Mesenchymal stem cell (in vitro differentiated cells and primary cell): ENCODE measurements at regions not wholly inside any gene's neighbourhood (a gene's known extent, or its start where the extent isn't known, plus 50 kb on each side); places are given as distances from the start of the nearest gene placed in this dataset.

Experiments
- DNase-seq: peaks from one replicate; pipeline ENCODE4 v3.0.0-alpha.2; 2013
- H2AFZ ChIP-seq: one replicate; pipeline ENCODE4 v1.6.1; 2013; ENCODE audit warnings: low read depth, mild to moderate bottlenecking, control low read depth, inconsistent platforms, low read length, moderate library complexity
- H2AK5ac ChIP-seq: 2 replicates; pipeline ENCODE4 v1.6.1; 2013; ENCODE audit warnings: low read length, moderate library complexity, mild to moderate bottlenecking, inconsistent platforms; ENCODE audit not compliant: severe bottlenecking
- H2BK120ac ChIP-seq: one replicate; pipeline ENCODE4 v1.6.1; 2013; ENCODE audit warnings: low read depth, mild to moderate bottlenecking, inconsistent platforms, low read length, moderate library complexity
- H2BK12ac ChIP-seq, 2 experiments: one replicate each; pipeline ENCODE4 v1.6.1; 2013; ENCODE audit warnings: inconsistent platforms in 2 of 2, low read length in 2 of 2, mild to moderate bottlenecking in 2 of 2, moderate library complexity in 2 of 2, control low read depth in 1 of 2
- H2BK15ac ChIP-seq: one replicate; pipeline ENCODE4 v1.6.1; 2013; ENCODE audit warnings: mild to moderate bottlenecking, low read depth, inconsistent platforms; ENCODE audit not compliant: poor library complexity, severe bottlenecking
- H2BK5ac ChIP-seq: 2 replicates; pipeline ENCODE4 v1.6.1; 2013; ENCODE audit warnings: low read depth, mild to moderate bottlenecking, low read length, control low read depth, inconsistent platforms; ENCODE audit not compliant: poor library complexity, severe bottlenecking
- H3K14ac ChIP-seq, 2 experiments: one replicate each; pipeline ENCODE4 v1.6.1; 2013; ENCODE audit warnings: inconsistent platforms in 2 of 2, low read length in 2 of 2, control low read depth in 1 of 2, mild to moderate bottlenecking in 1 of 2, moderate library complexity in 1 of 2
- H3K18ac ChIP-seq, 2 experiments: one replicate each; pipeline ENCODE4 v1.6.1; 2013; ENCODE audit warnings: inconsistent platforms in 2 of 2, low read length in 2 of 2, control low read depth in 1 of 2, low read depth in 1 of 2, mild to moderate bottlenecking in 1 of 2
- H3K23ac ChIP-seq, 2 experiments: one replicate each; pipeline ENCODE4 v1.6.1; 2013; ENCODE audit warnings: inconsistent platforms in 2 of 2, low read length in 2 of 2, mild to moderate bottlenecking in 2 of 2, moderate library complexity in 2 of 2, control low read depth in 1 of 2
- H3K27ac ChIP-seq: 2 replicates; pipeline ENCODE4 v1.5.1; 2013; ENCODE audit warnings: mild to moderate bottlenecking, moderate library complexity, low read length, control low read depth, inconsistent platforms; ENCODE audit not compliant: poor library complexity, severe bottlenecking
- H3K27me3 ChIP-seq, 2 experiments: 2 replicates each; pipeline versions ENCODE4 v1.6.1 to v1.7.0; 2013; ENCODE audit warnings: low read length in 2 of 2, mild to moderate bottlenecking in 2 of 2, moderate library complexity in 2 of 2, control low read depth in 1 of 2, inconsistent platforms in 1 of 2; ENCODE audit not compliant: control insufficient read depth in 1 of 2, insufficient read depth in 1 of 2
- H3K36me3 ChIP-seq, 2 experiments: 2 replicates each; pipeline versions ENCODE4 v1.6.1 to v1.7.0; 2013; ENCODE audit warnings: low read length in 2 of 2, control low read depth in 1 of 2, inconsistent platforms in 1 of 2, low read depth in 1 of 2, mild to moderate bottlenecking in 1 of 2; ENCODE audit not compliant: insufficient read depth in 2 of 2, control insufficient read depth in 1 of 2
- H3K4ac ChIP-seq, 2 experiments: one replicate each; pipeline ENCODE4 v1.6.1; 2013; ENCODE audit warnings: inconsistent platforms in 2 of 2, low read length in 2 of 2, mild to moderate bottlenecking in 2 of 2, moderate library complexity in 2 of 2, control low read depth in 1 of 2, low read depth in 1 of 2
- H3K4me1 ChIP-seq: 2 replicates; pipeline ENCODE4 v1.6.1; 2013; ENCODE audit warnings: low read depth, low read length, control low read depth; ENCODE audit not compliant: control insufficient read depth, insufficient read depth
- H3K4me2 ChIP-seq: 2 replicates; pipeline ENCODE4 v1.6.1; 2013; ENCODE audit warnings: low read length, mild to moderate bottlenecking, inconsistent platforms; ENCODE audit not compliant: poor library complexity, severe bottlenecking
- H3K4me3 ChIP-seq, 2 experiments: 2 replicates each; pipeline versions ENCODE4 v1.5.1 to v1.7.0; 2013; ENCODE audit warnings: low read length in 2 of 2, mild to moderate bottlenecking in 2 of 2, control low read depth in 1 of 2, low read depth in 1 of 2; ENCODE audit not compliant: insufficient read depth in 1 of 2
- H3K79me1 ChIP-seq: replicated peaks from 2 replicates; pipeline ENCODE4 v1.6.1; 2013; ENCODE audit warnings: mild to moderate bottlenecking, control low read depth, low read length, inconsistent platforms; ENCODE audit not compliant: poor library complexity, severe bottlenecking
- H3K9ac ChIP-seq: 2 replicates; pipeline ENCODE4 v1.7.0; 2013; ENCODE audit warnings: mild to moderate bottlenecking, low read length, moderate library complexity
- H3K9me3 ChIP-seq: 2 replicates; pipeline ENCODE4 v1.7.0; 2013; ENCODE audit warnings: mild to moderate bottlenecking, low read length; ENCODE audit not compliant: control insufficient read depth
- H4K8ac ChIP-seq: one replicate; pipeline ENCODE4 v1.6.1; 2013; ENCODE audit warnings: inconsistent platforms, mild to moderate bottlenecking, low read length, moderate library complexity
- H4K91ac ChIP-seq: one replicate; pipeline ENCODE4 v1.6.1; 2013; ENCODE audit warnings: mild to moderate bottlenecking, low read length, inconsistent platforms
- WGBS: methylation state at CpG from one replicate; pipeline ENCODE4 v1.1.7; 2013; ENCODE audit warnings: mixed read lengths; 5-methylcytosine and 5-hydroxymethylcytosine counted together

DNA sequence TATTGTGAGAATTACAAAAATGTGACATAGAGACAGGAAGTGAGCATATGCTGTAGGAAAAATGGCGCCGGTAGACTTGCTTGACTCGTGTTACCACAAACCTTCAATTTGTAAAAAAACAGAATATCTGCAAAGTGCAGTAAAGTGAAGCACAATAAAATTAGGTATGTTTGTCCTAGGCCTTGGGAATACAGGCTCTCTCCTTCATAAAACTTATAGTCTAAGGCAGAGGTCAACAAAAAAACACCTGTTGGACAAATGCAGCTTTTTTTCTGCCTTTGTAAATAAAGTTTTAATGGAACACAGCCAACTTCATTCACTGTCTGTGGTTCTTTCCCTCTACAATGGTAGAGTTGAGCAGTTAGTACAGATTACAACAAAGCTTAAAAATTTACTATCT lies 216.8 kb upstream of the SATB1 start:
- no peak overlapping the region for H2BK15ac ChIP-seq
- H3K9ac ChIP-seq: no peak overlapping the region
- H3K27ac ChIP-seq: no peak overlapping the region
- no peak overlapping the region for H3K4me2 ChIP-seq
- no CpG with 5 or more reads among the region's 3 CpGs for WGBS
- no peak overlapping the region for H3K4ac ChIP-seq
- no peaks in the 10 kb centered on the region for H3K27me3 ChIP-seq
- H3K36me3 ChIP-seq: no peaks in the 10 kb centered on the region
- no peak overlapping the region for H4K8ac ChIP-seq
- no peak for DNase-seq
- no peak overlapping the region for H2BK12ac ChIP-seq
- H3K14ac ChIP-seq: no peak overlapping the region
- no peak overlapping the region for H2AK5ac ChIP-seq
- no peak overlapping the region for H2BK120ac ChIP-seq
- H3K23ac ChIP-seq: no peak overlapping the region
- H2BK5ac ChIP-seq: no peak overlapping the region
- no peak overlapping the region for H2AFZ ChIP-seq
- no peaks in the 10 kb centered on the region for H3K4me1 ChIP-seq
- H3K4me3 ChIP-seq: no peak overlapping the region
- peaks cover 3% of the 10 kb centered on the region for H3K9me3 ChIP-seq
- H3K79me1 ChIP-seq: no peaks in the 10 kb centered on the region
- H4K91ac ChIP-seq: no peak overlapping the region
- no peak overlapping the region for H3K18ac ChIP-seq

DNA sequence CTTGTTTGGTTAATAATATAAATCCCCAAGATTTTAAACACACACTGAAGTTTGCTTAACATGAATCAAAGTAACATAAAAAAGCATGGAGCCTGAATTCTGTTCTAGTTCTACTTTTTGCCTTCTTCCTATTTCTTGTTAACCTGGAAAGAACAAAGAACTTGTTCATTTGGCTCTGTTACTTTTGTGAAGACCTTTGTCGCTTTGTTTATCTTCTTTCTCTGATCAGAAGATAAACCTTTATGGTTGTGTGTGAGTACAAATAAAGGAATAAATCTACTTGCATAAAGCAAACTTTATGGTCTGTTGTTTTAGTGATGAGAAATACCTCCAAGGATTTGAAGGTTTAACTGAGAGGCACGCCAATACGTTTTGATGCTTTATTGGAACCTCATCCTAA lies 210.1 kb upstream of the SATB1 start:
- no peak overlapping the region for H2BK12ac ChIP-seq
- no peak overlapping the region for H2AFZ ChIP-seq
- DNase-seq: no peak
- no peak overlapping the region for H3K4me3 ChIP-seq
- no peak overlapping the region for H4K8ac ChIP-seq
- H3K27me3 ChIP-seq: no peaks in the 10 kb centered on the region
- H3K23ac ChIP-seq: no peak overlapping the region
- no peak overlapping the region for H3K27ac ChIP-seq
- no peak overlapping the region for H2BK15ac ChIP-seq
- no peaks in the 10 kb centered on the region for H3K4me1 ChIP-seq
- H3K14ac ChIP-seq: no peak overlapping the region
- H2BK120ac ChIP-seq: no peak overlapping the region
- no peak overlapping the region for H2AK5ac ChIP-seq
- no peak overlapping the region for H3K4ac ChIP-seq
- H3K36me3 ChIP-seq: no peaks in the 10 kb centered on the region
- no peak overlapping the region for H3K18ac ChIP-seq
- 86% methylated on average over 1 of the region's 3 CpGs for WGBS
- H3K79me1 ChIP-seq: no peaks in the 10 kb centered on the region
- H3K9ac ChIP-seq: no peak overlapping the region
- H4K91ac ChIP-seq: no peak overlapping the region
- H2BK5ac ChIP-seq: no peak overlapping the region
- H3K9me3 ChIP-seq: no peaks in the 10 kb centered on the region
- H3K4me2 ChIP-seq: no peak overlapping the region

DNA sequence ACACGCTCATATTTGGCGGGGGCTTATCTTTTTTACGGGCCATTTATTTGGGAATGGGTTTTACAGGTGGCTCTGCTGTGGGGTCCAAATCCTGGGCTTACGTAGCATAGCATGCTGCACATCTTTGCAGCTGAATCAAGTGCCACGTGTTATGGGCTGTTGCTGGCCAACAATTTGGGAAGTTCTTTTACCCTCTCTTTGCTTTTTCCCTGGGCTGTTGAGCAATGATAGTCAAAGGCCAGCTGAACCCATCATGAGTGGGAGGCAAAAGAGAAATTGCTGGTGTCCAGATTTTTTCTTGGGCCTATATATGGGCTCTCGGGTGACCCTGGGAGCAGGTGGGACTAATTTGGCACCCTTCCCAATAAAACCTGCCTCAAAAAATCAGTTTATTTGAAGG lies 209.3 kb upstream of the SATB1 start:
- Histone ChIP-seq H3K4ac (no peak overlapping the region), H3K4me1 (no peaks in the 10 kb centered on the region), H3K18ac (no peak overlapping the region), H3K4me3 (no peak overlapping the region), H3K27me3 (no peaks in the 10 kb centered on the region), H3K79me1 (no peaks in the 10 kb centered on the region), H3K9me3 (no peaks in the 10 kb centered on the region), H4K8ac (no peak overlapping the region), H2BK15ac (no peak overlapping the region), H3K9ac (no peak overlapping the region), H2BK5ac (no peak overlapping the region), H2BK12ac (no peak overlapping the region), H3K23ac (no peak overlapping the region), H3K36me3 (no peaks in the 10 kb centered on the region), H4K91ac (no peak overlapping the region), H2AK5ac (no peak overlapping the region), H2BK120ac (no peak overlapping the region), H3K4me2 (no peak overlapping the region), H2AFZ (no peak overlapping the region), H3K27ac (no peak overlapping the region), H3K14ac (no peak overlapping the region)
- whole genome bisulfite sequencing: 85% methylated on average over 6 of the region's 6 CpGs
- no peak for DNase-seq

DNA sequence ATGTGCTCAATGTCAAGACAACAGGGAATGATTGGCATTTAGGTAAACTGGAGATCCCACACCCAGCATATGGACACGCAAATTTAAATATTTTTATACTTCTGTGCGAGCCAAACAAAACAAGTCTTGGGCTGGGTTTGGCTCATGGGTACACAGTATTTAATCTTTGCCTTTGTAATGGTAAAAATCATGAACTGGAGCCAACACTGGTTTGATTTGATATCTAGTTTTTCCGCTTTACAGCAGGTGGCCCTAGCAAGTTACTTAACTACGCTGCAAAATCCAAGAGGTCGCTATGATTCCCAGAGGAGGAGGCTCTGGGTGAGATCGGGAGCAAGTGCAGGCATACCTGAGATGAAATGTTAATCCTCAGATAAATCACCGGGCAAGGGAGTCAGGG lies 207.9 kb upstream of the SATB1 start:
- H3K4ac ChIP-seq: no peak overlapping the region
- H3K9ac ChIP-seq: no peak overlapping the region
- H3K4me1 ChIP-seq: no peaks in the 10 kb centered on the region
- no peak overlapping the region for H3K4me3 ChIP-seq
- H3K27ac ChIP-seq: no peak overlapping the region
- H3K9me3 ChIP-seq: no peaks in the 10 kb centered on the region
- no peak overlapping the region for H3K14ac ChIP-seq
- no peak overlapping the region for H2BK120ac ChIP-seq
- no peak overlapping the region for H4K8ac ChIP-seq
- no peaks in the 10 kb centered on the region for H3K36me3 ChIP-seq
- H3K79me1 ChIP-seq: no peaks in the 10 kb centered on the region
- H3K4me2 ChIP-seq: no peak overlapping the region
- H3K23ac ChIP-seq: no peak overlapping the region
- no peak overlapping the region for H2AFZ ChIP-seq
- H2AK5ac ChIP-seq: no peak overlapping the region
- H3K27me3 ChIP-seq: no peaks in the 10 kb centered on the region
- no peak overlapping the region for H3K18ac ChIP-seq
- no peak for DNase-seq
- WGBS: 82% methylated on average over 7 of the region's 7 CpGs
- H2BK15ac ChIP-seq: no peak overlapping the region
- H4K91ac ChIP-seq: no peak overlapping the region
- H2BK5ac ChIP-seq: no peak overlapping the region
- H2BK12ac ChIP-seq: no peak overlapping the region
